ENCODE measurements at regions not wholly inside any gene's neighbourhood (a gene's known extent, or its start where the extent isn't known, plus 50 kb on each side); places are given as distances from the start of the nearest gene placed in this dataset.

DNA sequence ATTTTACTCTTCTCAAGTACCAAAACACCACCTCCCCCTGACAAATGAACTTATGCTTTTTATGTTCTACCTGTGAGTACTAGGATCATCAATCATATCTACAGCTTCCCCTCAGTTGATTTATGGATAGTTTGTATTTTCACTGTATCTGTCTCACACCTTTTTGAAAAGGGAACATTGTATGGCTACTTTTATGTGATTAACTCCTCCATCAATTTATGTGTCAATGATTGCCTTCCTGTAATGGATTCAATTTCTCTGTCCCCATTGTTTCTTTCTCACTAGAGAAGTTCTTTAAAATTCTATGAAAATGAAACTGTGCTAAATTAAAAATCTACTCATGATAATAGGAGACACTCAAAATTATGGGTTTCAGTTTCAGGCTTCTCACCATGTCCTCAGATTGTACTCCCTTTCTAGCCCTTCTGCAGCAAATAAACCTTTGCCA, 935.0 kb downstream of the TRIB2 start:
- TF ChIP-seq POLR2A (IDR thresholded peaks at IDR 0.05): no peak
- TF ChIP-seq, protein P1, sequence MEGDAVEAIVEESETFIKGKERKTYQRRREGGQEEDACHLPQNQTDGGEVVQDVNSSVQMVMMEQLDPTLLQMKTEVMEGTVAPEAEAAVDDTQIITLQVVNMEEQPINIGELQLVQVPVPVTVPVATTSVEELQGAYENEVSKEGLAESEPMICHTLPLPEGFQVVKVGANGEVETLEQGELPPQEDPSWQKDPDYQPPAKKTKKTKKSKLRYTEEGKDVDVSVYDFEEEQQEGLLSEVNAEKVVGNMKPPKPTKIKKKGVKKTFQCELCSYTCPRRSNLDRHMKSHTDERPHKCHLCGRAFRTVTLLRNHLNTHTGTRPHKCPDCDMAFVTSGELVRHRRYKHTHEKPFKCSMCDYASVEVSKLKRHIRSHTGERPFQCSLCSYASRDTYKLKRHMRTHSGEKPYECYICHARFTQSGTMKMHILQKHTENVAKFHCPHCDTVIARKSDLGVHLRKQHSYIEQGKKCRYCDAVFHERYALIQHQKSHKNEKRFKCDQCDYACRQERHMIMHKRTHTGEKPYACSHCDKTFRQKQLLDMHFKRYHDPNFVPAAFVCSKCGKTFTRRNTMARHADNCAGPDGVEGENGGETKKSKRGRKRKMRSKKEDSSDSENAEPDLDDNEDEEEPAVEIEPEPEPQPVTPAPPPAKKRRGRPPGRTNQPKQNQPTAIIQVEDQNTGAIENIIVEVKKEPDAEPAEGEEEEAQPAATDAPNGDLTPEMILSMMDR (IDR thresholded peaks at IDR 0.05 in 4 of 5, conservative IDR thresholded peaks at IDR 0.05 in 1 of 5): no peak

All from gastrocnemius medialis (tissue), 4 donors.